ENCODE measurements at regions not wholly inside any gene's neighbourhood (a gene's known extent, or its start where the extent isn't known, plus 50 kb on each side); places are given as distances from the start of the nearest gene placed in this dataset.

DNA sequence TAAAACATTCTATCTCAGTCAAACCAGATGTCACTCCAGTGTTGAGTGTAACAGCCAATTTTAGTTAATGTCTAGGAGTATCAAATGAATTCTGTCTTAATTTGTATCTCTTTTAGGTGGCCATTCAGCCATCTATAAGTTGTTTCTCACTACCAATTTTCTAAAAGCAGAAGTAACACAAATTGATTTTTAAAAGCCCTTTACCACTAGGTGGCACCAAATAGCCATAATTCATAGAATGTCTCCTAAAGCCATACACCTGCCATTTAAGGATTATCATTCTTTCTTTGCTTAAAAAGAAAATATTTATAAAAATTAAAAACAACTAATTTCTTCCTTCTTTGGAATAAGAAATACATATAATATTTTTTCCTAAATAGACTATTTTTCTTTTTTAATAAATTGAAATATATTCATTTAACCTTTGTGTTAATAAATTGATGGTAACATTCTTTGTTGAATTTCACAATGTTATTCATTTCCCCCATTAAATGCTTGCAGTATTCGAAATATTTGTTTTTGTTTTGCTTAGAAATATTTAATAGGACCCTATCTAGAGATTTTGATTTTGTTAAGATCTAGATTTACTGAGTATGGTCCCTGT, 107.8 kb upstream of the PPP1R3A start:
- Mint-ChIP-seq H3K4me1 (no peaks in the 10 kb centered on the region), H3K27ac (no peak overlapping the region), H3K9me3 (no peaks in the 10 kb centered on the region), H3K36me3 (ENCODE audit: insufficient read depth in 1 of 3, low read depth in 3 of 3) (no peaks in the 10 kb centered on the region), H3K4me3 (no peak overlapping the region), H3K27me3 (ENCODE audit: low read depth) (peaks cover 4% of the 10 kb centered on the region)
- Histone ChIP-seq H3K56ac (ENCODE audit: insufficient read length, low read depth, low read length) (no peak overlapping the region), H3K23ac (ENCODE audit: insufficient read length, low read depth, low read length) (no peak overlapping the region), H3T11ph (ENCODE audit: low read length) (no peak overlapping the region), H3K4me2 (ENCODE audit: insufficient read depth, insufficient read length, low read length) (no peak overlapping the region), H2BK20ac (ENCODE audit: low read depth, low read length, poor library complexity, severe bottlenecking) (no peak overlapping the region), H3K4ac (ENCODE audit: low read depth, low read length) (no peak overlapping the region), H2BK12ac (ENCODE audit: insufficient read length, low read depth, low read length) (no peak overlapping the region), H4K8ac (replicated peaks; ENCODE audit: insufficient read length, low read depth, low read length) (no peak overlapping the region), H2BK120ac (ENCODE audit: low read depth, low read length, poor library complexity, severe bottlenecking) (no peak overlapping the region), H3K27ac (ENCODE audit: insufficient read length, low read depth, low read length) (no peak overlapping the region), H3K79me1 (ENCODE audit: insufficient read depth, low read depth, low read length, poor library complexity, severe bottlenecking) (no peaks in the 10 kb centered on the region), H3K4me1 (ENCODE audit: insufficient read depth, low read length) (no peaks in the 10 kb centered on the region), H4K20me1 (ENCODE audit: control insufficient read depth, insufficient read depth, insufficient read length) (no peaks in the 10 kb centered on the region), H2BK5ac (ENCODE audit: insufficient read length, low read length) (no peak overlapping the region), H3K27me3 (ENCODE audit: insufficient read depth, low read length) (no peaks in the 10 kb centered on the region), H3K23me2 (ENCODE audit: insufficient read length, low read depth, low read length, poor library complexity, severe bottlenecking) (no peaks in the 10 kb centered on the region), H3K79me2 (ENCODE audit: insufficient read depth, low read length) (no peaks in the 10 kb centered on the region), H4K91ac (ENCODE audit: insufficient read length, low read depth, low read length) (no peak overlapping the region), H3K14ac (ENCODE audit: insufficient read depth, low read length) (no peak overlapping the region), H2AFZ (ENCODE audit: low read length) (no peak overlapping the region), H4K5ac (ENCODE audit: insufficient read length, low read depth, low read length) (no peak overlapping the region), H3K18ac (ENCODE audit: insufficient read length, low read depth, low read length) (no peak overlapping the region), H2AK5ac (ENCODE audit: insufficient read length, low read length) (no peak overlapping the region), H3K9me3 (ENCODE audit: control insufficient read depth, low read depth, low read length) (no peaks in the 10 kb centered on the region), H2BK15ac (ENCODE audit: low read depth, low read length) (no peak overlapping the region), H3K9ac (ENCODE audit: extremely low read depth, insufficient read length, low read length) (no peak overlapping the region)
- no CpG with 5 or more reads among the region's 1 CpG for WGBS (ENCODE audit: extremely low coverage, insufficient read length, low lambda C conversion rate)
- TF ChIP-seq, protein P1, sequence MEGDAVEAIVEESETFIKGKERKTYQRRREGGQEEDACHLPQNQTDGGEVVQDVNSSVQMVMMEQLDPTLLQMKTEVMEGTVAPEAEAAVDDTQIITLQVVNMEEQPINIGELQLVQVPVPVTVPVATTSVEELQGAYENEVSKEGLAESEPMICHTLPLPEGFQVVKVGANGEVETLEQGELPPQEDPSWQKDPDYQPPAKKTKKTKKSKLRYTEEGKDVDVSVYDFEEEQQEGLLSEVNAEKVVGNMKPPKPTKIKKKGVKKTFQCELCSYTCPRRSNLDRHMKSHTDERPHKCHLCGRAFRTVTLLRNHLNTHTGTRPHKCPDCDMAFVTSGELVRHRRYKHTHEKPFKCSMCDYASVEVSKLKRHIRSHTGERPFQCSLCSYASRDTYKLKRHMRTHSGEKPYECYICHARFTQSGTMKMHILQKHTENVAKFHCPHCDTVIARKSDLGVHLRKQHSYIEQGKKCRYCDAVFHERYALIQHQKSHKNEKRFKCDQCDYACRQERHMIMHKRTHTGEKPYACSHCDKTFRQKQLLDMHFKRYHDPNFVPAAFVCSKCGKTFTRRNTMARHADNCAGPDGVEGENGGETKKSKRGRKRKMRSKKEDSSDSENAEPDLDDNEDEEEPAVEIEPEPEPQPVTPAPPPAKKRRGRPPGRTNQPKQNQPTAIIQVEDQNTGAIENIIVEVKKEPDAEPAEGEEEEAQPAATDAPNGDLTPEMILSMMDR (conservative IDR thresholded peaks at IDR 0.05), result peak; percentile 82
- DNase-seq, result no peak
